Coronary artery (tissue), 2 donors: ENCODE measurements at regions not wholly inside any gene's neighbourhood (a gene's known extent, or its start where the extent isn't known, plus 50 kb on each side); places are given as distances from the start of the nearest gene placed in this dataset.

Experiments
- DNase-seq: peaks from one replicate; pipeline ENCODE4 v3.0.0-alpha.2; 2017; ENCODE audit warnings: low spot score
- H3K27ac ChIP-seq, 2 donors: fragments of 200-600 bp; sonication (generic); one replicate each; pipeline ENCODE4 v1.5.1; 2016 to 2019
- H3K4me3 ChIP-seq: fragments of 200-600 bp; sonication (generic); 2 replicates; pipeline ENCODE4 v1.5.1; 2016; ENCODE audit warnings: mild to moderate bottlenecking, moderate library complexity
- TF ChIP-seq, protein P1 (sequence below): fragments of 200-600 bp; sonication (generic); IDR thresholded peaks from one replicate; pipeline ENCODE4 v1.5.1; 2019; ENCODE audit warnings: antibody characterized with exemption

GRCh38 chr16:58843675-58844074 is 109.6 kb upstream of the GOT2 start:
- H3K27ac ChIP-seq, result no peak overlapping the region
- H3K4me3 ChIP-seq, result no peak overlapping the region
- TF ChIP-seq, protein P1, sequence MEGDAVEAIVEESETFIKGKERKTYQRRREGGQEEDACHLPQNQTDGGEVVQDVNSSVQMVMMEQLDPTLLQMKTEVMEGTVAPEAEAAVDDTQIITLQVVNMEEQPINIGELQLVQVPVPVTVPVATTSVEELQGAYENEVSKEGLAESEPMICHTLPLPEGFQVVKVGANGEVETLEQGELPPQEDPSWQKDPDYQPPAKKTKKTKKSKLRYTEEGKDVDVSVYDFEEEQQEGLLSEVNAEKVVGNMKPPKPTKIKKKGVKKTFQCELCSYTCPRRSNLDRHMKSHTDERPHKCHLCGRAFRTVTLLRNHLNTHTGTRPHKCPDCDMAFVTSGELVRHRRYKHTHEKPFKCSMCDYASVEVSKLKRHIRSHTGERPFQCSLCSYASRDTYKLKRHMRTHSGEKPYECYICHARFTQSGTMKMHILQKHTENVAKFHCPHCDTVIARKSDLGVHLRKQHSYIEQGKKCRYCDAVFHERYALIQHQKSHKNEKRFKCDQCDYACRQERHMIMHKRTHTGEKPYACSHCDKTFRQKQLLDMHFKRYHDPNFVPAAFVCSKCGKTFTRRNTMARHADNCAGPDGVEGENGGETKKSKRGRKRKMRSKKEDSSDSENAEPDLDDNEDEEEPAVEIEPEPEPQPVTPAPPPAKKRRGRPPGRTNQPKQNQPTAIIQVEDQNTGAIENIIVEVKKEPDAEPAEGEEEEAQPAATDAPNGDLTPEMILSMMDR, result no peak
- DNase-seq, result no peak

- TF ChIP-seq, protein P1, result no peak
- DNase-seq, result no peak
- H3K4me3 ChIP-seq, result no peak overlapping the region
- no peak overlapping the region for H3K27ac ChIP-seq
Observed at GRCh38 chr16:58842746-58843145, 108.6 kb upstream of the GOT2 start.

DNA sequence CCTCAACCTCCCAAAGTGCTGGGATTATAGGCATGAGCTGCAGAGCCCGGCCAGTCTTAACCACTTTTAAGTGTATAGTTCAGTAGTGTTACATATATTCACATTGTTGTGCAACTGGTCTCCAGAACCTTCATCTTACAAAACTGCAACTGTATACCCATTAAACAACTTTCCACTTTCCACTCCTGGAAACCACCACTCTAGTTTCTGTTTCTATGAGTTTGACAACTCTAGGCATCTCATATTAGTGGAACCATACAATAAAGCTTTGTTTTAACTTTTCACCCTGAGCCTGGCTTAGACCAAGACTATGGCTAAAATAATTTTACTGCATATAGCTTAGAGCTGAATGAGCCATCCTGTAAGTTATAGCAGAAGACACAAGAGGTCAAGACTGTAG is 108.0 kb upstream of the GOT2 start:
- TF ChIP-seq, protein P1, result no peak
- Histone ChIP-seq H3K4me3 (no peak overlapping the region), H3K27ac (no peak overlapping the region)
- no peak for DNase-seq

- Histone ChIP-seq H3K4me3 (no peak overlapping the region), H3K27ac (no peak overlapping the region)
- TF ChIP-seq, protein P1, result no peak
- no peak for DNase-seq
Observed at GRCh38 chr16:58837950-58838349, 103.8 kb upstream of the GOT2 start.

DNA sequence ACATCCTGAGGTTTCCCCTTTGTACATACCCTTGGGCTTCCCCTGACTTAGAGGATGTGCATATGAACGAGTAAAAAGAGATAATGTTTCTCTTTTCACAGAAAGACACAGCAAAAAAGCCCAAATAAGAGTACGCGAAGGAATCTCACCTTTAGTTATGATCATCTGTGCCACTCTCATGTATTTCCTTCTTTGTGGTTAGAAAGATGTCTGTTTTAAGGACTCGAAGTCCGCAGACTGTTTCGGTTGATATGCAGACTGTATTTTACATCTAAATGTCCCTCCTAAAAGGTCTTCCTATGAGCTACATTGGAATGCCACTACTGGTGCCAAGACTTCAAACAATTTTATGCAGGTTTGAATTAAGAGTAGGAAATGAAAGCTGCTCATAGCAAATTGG is 102.3 kb upstream of the GOT2 start:
- Histone ChIP-seq H3K4me3 (no peak overlapping the region), H3K27ac (no peak overlapping the region)
- DNase-seq, result no peak
- TF ChIP-seq, protein P1, result no peak

DNA sequence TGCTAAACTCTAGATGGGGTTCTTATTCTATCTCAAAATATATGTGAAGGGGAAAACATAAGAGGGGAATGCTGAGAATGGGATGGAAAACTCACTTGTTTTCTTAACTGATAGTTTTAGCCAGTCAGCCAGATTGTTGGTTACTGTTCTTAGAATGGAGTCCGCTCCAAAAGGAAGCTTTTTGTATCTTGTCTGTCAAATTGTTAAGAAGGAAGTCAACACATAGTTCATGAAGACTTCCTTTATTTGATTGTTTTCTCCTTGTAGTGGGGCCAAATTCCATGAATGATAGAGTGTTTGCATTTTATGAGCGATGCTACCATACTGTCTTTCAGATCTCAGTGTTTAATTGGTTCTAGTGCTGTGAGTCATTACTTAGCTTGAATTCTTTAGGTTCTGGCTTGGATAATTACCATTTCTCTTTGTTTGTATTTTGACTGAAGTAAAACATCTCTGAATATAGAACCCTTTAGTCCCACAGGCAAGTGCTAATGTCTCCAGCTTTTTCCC is 98.3 kb upstream of the GOT2 start:
- DNase-seq, result no peak
- Histone ChIP-seq H3K4me3 (no peak overlapping the region), H3K27ac (no peak overlapping the region)
- TF ChIP-seq, protein P1, result no peak

DNA sequence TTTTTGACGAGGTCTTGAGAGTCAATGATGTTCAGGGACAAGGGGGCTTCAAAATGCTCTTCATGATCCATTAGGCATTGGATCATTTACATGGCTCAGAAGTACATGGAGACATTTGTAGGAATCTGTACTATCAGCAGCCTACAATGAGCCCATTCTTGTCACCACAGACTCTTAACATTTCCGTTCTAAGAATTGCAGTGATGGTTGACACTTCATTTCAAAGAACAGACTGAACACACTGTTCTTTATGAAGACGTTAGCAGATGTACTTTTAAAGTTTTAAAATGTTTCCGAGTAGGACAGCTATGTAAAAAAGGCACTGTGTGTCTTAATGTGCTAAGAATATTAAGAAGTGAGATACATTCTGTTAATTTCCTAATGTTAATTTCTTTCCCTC is 97.3 kb upstream of the GOT2 start:
- no peak for DNase-seq
- Histone ChIP-seq H3K27ac (no peak overlapping the region), H3K4me3 (no peak overlapping the region)
- TF ChIP-seq, protein P1, result no peak
